HG02642 (cell line): ENCODE measurements at regions not wholly inside any gene's neighbourhood (a gene's known extent, or its start where the extent isn't known, plus 50 kb on each side); places are given as distances from the start of the nearest gene placed in this dataset.
"Not testable (repeated sequence)": the region's sequence is repeated elsewhere in the genome, so short reads cannot be mapped to it uniquely, and the experiment has no call there.

Source experiments
- ATAC-seq: cut with Tn5 transposase; IDR thresholded peaks from one replicate; pipeline ENCODE4 v1.9.1; 2021; ENCODE audit warnings: mild to moderate bottlenecking; ENCODE audit not compliant: unreplicated experiment, poor library complexity

GRCh38 chr1:222417264-222417663 lies 130.6 kb downstream of the HHIPL2 start:
- no peak for ATAC-seq

- ATAC-seq, result no peak
Measured at GRCh38 chr1:222416001-222416791, 131.7 kb downstream of the HHIPL2 start.

GRCh38 chr1:222415441-222415840 lies 132.5 kb downstream of the HHIPL2 start:
- no peak for ATAC-seq

GRCh38 chr1:222413991-222414549 lies 133.8 kb downstream of the HHIPL2 start:
- no peak for ATAC-seq

DNA sequence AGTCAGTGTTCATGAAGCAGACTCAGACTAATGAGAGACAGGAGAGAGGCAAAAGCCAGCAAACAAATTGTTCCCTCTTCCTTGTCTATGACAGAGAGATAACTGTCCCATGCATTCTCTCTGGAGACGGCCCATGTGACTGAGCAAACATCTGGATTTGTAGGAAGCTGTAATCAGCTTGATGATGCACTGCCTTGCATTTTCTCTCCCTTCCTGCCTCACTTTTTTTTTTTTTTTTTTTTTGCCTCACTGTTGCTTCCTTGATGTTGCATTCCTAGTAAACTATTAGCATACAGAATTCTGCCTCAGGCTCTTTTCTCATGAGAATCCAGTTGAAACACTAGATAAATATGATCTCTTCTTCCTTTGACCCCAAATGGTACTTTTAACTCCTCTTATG lies 134.5 kb downstream of the HHIPL2 start:
- no peak for ATAC-seq

DNA sequence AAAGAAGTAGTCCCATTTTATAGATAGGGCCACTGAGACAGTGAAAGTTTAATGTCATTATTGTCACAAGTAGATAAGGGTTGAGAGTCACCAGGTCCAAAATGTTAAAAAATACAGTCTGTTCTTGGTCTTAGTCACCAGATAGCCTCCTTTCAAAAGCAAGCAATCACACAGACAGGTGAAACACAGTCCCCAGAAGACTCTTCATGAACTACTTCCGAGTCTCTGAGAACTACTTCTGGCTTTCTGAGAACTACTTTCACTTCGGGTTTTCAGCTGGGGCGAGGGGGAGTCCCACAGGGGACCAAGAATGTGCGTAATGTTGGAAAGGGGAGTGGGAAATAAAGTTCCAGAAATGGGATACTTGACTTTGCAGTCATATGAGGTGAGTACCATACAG lies 143.2 kb downstream of the HHIPL2 start:
- no peak for ATAC-seq

DNA sequence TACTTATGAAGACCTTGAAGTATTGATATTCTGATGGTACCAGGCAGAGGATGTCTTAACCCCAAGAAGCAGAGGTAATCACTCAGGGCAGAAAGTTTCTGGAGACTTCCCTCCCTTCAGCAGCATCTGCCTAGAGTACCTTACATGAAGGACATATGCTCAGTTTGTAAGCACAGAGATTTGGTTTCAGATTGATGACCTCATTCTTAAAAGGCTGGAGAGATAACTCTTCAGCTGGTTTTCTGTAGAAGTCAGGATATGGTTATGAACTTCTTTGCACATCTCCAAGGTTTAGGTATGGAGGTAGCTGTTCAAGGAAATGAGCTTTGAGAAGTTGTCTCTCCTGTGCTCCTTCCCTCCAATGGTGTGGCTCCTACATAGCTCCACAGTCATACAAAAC lies 148.7 kb downstream of the HHIPL2 start:
- no peak for ATAC-seq

DNA sequence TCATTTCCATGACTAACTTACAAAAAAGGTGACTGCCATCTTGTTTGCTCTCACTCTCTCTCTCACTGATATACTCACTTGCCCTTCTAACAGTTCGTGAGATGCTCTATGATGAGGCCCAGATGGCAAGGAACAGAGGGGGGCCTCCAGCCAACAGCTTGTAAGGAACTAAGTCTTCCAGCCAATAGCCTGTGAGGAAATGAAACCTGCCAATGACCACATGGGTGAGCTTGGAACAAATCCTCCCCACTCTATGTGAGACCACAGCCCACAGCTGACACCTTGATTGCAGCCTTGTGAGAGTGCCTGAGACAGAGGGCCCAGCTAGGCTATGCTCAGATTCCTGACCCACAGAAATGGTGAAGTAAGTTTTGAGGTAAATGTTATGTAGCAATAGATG lies 153.7 kb downstream of the HHIPL2 start:
- ATAC-seq, result no peak

DNA sequence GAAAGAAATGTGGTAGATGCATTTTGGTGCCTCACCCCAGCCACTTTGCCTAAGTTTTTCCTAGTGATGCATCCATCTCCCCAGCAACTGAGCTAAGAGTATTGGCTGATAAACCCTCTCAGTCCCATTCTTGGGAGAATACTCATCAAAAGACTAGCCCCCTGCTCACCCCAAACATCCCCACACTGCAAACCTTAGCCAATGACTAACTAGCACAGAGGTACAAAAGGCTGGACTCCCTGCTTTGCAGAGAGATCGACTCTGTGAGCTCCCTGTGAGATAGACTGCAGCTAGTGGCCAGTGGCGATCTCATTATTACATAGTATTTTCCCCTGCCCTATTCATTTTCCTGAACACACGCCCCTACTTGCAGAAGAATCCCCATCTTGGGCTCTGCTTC lies 155.3 kb downstream of the HHIPL2 start:
- no peak for ATAC-seq

DNA sequence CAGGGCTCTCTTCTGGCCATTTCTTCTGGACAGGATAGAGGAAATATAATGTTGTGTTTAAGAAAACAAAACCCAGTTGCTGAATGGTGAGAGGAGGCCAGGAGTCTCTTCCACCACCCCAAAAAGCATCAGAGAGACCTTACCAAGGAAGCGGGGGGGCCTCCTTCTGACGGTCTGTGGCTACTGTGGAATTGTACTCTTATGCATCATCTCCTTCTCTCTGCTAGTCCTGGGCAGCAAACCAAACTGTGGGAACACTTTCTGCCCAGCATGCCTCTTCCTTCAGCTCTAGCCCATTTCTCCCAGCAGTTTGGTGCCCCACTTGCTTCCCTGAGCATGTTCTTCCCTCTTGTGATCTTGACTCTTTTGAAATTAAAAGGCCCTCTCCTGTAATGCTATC lies 157.7 kb downstream of the HHIPL2 start:
- no peak for ATAC-seq

DNA sequence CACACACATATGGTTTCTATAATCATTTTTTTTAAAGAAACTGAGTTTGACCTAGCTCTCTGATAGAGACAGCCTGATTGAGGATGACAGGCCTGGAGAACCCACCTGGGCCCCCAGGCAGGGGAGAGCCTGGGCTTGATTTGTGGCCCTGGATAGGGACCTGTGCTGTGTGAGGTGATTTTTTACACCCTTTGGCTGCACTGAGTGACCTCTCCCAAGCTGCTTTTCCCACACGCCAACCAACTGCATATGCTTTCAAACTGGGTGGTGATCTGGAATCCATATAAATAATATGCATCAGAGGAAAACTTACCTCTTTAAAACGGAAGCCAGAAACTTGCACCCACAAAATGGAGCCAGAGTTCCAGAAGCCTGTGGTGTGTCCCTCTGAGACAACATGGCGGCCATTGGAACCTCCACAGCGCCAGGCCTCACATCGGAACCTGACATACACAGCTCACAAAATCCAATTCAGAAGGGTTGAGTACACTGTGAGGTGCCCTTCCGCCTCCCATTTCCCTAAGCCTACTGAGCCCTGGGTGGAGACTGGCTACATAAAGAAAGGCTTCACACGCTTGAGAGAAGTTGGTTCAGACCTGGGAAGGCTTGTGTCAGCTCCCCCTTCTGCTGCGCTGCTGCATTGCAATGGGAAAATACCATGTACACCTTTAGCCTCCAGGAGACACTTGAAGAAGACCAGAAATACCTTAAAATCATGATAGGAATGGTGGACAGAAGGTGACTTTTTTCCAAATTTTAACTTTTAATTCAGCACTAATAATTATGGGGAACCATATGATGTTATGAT lies 160.7 kb downstream of the HHIPL2 start:
- no peak for ATAC-seq

- no peak for ATAC-seq
Measured at GRCh38 chr1:222385955-222386354, 161.9 kb downstream of the HHIPL2 start.

DNA sequence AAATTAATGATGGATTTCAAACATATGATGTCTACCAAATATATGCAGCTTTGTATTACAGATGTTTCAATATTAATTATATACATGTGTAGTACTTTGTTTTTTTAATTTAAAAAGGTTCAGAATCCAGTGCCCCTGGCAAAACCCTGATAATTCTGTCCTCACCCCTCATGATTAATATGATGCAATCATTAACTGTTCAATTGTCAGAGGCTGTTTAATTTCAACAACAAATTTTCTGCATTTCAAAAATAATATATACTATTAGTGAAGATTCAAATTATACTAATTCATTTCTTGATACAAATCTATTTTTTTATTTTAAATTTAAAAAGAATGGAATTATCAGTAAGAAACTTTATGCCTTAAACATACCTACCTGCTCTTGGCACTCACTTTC lies 162.6 kb downstream of the HHIPL2 start:
- no peak for ATAC-seq

DNA sequence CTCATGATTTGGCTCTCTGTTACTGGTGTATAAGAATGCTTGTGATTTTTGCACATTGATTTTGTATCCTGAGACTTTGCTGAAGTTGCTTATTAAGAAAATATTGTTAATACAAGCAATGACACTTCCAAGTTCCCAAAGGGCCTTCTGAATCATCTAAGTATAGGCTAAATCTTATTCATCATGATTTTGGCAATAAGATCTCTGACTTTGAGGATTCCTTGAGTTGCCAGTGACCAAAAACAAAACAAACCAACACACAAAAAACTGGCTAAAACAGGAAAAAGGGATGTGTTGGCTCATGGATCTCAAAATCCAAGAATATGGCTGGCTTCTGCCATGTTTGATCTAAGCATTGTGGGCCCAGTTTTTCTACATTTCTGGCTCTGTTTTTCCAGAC lies 163.4 kb downstream of the HHIPL2 start:
- no peak for ATAC-seq

DNA sequence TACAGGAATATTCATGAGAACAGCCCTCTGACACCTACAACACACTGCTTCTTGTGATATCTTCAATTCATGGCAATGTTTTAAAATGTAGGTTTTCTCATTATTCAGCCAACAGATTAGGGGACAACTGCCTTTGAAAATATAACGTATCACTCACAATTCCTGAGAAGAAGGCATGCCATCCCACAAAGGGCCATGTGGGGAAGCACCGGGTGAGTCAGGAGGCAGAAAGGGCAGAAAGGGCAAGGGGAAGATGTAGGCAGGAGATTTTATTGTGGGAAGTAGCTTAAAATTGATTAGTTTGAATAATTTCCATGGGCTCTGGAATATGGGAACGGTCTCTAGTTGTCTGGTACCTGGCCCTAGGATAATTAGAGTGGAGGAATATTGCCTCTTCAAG lies 165.7 kb downstream of the HHIPL2 start:
- ATAC-seq, result no peak

DNA sequence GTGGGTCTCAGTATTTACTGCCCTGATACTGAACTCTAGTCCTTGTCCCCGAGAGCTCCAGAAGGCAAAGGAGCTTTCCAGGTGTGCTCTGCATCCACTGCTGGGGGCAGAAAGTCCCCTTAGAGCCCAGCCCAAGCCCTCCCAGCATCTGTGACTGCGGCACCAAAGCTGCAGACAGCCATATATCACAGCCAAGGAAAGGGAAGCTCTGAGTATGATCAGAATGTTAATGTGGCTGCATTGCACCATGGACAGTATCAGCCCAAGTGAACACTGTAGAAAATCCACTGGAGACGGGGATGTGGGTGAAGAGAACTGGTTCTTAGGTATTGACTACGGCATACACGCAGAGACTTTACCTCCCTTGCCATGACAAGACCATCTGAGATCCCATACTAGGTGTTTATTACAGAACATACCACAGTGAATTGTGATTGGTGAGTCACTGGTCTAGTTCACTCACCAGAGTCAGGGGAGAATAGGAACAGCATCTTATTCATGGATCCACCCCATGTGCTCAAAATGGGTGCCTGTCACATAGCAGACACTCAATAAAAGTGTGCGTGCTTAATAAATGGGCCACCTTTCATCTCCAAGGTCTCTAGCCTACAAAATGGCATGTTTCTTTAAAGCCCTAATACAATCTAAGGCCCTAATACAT lies 170.3 kb downstream of the HHIPL2 start:
- ATAC-seq, result no peak

DNA sequence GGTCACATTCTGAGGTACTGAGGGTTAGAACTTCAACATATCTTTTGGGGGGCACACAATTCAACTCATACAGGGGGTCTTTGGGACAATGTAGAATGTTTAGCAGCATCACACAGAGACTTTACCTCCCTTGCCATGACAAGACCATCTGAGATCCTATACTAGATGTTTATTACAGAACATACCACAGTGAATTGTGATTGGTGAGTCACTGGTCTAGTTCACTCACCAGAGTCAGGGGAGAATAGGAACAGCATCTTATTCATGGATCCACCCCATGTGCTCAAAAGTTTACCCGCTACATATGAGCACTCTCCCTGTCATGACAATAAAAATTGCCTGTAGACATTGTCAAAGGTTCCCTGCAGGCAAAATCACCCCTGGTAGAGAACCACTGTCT lies 171.1 kb downstream of the HHIPL2 start:
- not testable (repeated sequence) for ATAC-seq

- no peak for ATAC-seq
Measured at GRCh38 chr1:222375701-222376100, 172.2 kb downstream of the HHIPL2 start.

DNA sequence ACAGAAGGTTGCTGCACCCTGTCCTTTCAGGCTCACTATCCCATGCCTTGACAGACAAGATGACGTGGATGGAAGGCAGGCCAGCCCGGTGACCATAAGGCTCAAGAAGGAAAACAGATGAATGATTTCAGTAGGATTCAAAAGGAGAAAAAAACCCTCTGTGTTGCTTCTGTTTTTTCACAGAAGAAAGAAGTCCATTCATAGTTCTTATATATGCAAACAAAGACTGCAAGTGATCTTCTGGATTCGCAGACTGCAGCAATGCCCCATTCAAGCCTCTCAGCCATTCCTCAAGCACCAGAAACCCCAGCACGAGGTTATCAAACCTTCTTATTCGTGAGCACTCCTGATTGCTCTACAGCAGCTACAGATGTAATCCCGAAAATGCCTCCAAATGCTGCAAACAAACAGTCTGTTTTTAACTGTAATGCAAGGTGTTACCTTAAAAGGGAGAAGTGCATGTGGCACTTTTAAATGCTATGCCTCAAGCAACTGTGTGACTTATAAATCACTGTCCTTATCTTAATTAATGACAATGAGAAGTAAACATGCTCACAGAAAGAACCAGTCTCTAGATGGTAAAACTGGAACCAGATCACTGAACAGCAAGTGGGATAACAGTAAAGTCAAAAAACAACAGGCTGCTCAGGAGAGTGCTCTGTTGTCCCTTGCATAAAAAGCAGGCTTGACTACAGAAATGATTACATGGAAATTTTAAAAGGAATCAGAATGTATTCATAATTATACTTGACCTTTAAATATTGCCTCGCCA lies 173.9 kb downstream of the HHIPL2 start:
- no peak for ATAC-seq

GRCh38 chr1:222373216-222373615 lies 174.7 kb downstream of the HHIPL2 start:
- ATAC-seq, result peak; percentile 57
